GM21360 (cell line): ENCODE measurements at regions not wholly inside any gene's neighbourhood (a gene's known extent, or its start where the extent isn't known, plus 50 kb on each side); places are given as distances from the start of the nearest gene placed in this dataset.

Experiments
- ATAC-seq: cut with Tn5 transposase; IDR thresholded peaks from one replicate; pipeline ENCODE4 v1.9.1; 2021; ENCODE audit warnings: mild to moderate bottlenecking, moderate library complexity; ENCODE audit not compliant: unreplicated experiment

GRCh38 chr2:217085543-217085942 is 225.7 kb upstream of the TNP1 start:
- no peak for ATAC-seq

- ATAC-seq: no peak
These were observed 221.9 kb upstream of the TNP1 start for GRCh38 chr2:217081799-217082198.

GRCh38 chr2:217079165-217079564 is 219.3 kb upstream of the TNP1 start:
- no peak for ATAC-seq

GRCh38 chr2:217077831-217078407 is 218.1 kb upstream of the TNP1 start:
- ATAC-seq: no peak

- ATAC-seq: no peak
These were observed 216.9 kb upstream of the TNP1 start for GRCh38 chr2:217076657-217077232.

GRCh38 chr2:217076058-217076435 is 216.2 kb upstream of the TNP1 start:
- no peak for ATAC-seq

GRCh38 chr2:217075268-217076057 is 215.6 kb upstream of the TNP1 start:
- no peak for ATAC-seq

GRCh38 chr2:217074576-217075255 is 214.9 kb upstream of the TNP1 start:
- ATAC-seq: no peak

- ATAC-seq: no peak
These were observed 211.6 kb upstream of the TNP1 start for GRCh38 chr2:217071416-217071815.

- no peak for ATAC-seq
These were observed 210.7 kb upstream of the TNP1 start for GRCh38 chr2:217070611-217071010.

- ATAC-seq: no peak
These were observed 210.2 kb upstream of the TNP1 start for GRCh38 chr2:217070043-217070430.

- no peak for ATAC-seq
These were observed 209.6 kb upstream of the TNP1 start for GRCh38 chr2:217069263-217070042.

- no peak for ATAC-seq
These were observed 208.9 kb upstream of the TNP1 start for GRCh38 chr2:217068677-217069250.

GRCh38 chr2:217067787-217068186 is 207.9 kb upstream of the TNP1 start:
- no peak for ATAC-seq

GRCh38 chr2:217066510-217067270 is 206.8 kb upstream of the TNP1 start:
- no peak for ATAC-seq

GRCh38 chr2:217065695-217066405 is 206.0 kb upstream of the TNP1 start:
- ATAC-seq: no peak

GRCh38 chr2:217065012-217065290 is 205.1 kb upstream of the TNP1 start:
- no peak for ATAC-seq

GRCh38 chr2:217064234-217065011 is 204.6 kb upstream of the TNP1 start:
- ATAC-seq: no peak

- no peak for ATAC-seq
These were observed 203.4 kb upstream of the TNP1 start for GRCh38 chr2:217063238-217063755.
